ENCODE measurements at regions not wholly inside any gene's neighbourhood (a gene's known extent, or its start where the extent isn't known, plus 50 kb on each side); places are given as distances from the start of the nearest gene placed in this dataset.
A peak's percentile ranks its signal among the peaks of the same experiment; 100 is the strongest.

DNA sequence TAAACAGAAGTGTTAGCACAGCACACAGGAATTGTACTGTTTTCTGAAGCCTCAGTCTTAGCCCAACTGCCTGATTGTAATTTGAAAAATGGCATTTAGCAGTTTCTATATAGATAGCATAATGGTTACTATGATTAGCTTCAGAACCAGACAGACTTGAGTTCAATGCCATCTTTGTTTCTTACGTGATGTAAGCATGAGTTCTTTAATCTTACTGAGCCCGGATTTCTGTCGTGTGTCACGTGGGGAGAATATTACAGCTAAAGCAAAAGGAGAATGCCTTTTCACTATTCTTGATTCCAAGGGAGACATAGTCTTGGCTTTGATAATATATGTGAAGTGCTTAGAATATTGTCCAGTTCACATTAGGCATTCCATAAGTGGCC, 407.3 kb downstream of the STIM2 start:
- DNase-seq = no peak

DNA sequence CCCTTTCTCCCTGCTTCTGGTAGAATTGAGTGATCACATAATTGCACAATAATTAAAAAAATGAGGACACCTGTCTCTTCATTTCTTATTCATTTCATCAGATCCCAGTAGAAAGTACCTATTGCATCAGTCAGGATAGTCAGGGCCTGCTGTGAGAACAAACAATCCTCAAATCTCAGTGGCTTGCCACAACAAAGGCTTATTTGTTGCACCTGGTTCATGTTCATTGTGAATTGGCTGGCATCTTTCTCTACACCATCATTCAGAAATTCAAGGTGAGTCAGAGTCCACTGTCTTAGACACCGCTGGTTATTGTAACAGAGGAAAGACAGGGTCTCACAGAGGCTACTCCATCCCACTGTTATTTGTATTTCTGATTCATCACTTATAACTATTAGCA, 409.8 kb downstream of the STIM2 start:
- DNase-seq = no peak

DNA sequence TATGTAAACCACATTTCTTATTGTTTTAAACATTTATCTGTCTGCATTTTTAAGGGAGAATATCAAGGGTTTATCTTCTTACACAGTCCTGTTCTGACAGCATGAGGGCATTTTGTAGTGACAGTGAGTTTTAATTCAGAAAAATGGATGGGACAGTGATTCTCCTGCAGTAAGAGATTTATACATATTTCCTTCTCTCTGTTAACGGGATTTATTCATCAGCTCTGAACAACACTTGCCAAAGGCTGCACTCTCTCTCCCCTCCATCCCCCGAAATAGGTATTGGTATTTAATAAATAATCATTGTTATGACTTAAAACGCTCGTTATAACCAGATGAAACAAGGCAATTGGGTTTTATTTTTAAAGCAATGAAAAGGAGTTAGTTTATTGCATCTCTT, 410.9 kb downstream of the STIM2 start:
- DNase-seq = no peak

DNA sequence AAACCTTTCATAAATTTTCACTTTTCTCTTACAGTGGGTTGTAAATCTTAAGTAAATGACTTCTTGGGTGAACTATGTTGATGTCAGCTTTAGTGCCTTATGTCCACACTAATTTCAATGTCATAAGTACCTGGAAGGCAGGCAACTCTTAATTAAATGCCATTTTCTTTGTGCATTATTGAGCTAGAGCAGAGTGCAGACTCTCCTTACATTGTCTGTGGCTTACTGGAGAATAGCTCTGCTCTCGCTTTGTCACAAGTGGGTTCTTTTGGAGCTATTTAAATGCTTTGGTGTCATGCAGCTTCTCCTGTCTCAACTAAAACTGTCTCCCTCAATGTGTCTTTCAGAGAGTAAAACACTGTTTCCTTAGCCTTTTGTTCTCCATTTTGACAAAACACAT, 411.6 kb downstream of the STIM2 start:
- DNase-seq = no peak

DNA sequence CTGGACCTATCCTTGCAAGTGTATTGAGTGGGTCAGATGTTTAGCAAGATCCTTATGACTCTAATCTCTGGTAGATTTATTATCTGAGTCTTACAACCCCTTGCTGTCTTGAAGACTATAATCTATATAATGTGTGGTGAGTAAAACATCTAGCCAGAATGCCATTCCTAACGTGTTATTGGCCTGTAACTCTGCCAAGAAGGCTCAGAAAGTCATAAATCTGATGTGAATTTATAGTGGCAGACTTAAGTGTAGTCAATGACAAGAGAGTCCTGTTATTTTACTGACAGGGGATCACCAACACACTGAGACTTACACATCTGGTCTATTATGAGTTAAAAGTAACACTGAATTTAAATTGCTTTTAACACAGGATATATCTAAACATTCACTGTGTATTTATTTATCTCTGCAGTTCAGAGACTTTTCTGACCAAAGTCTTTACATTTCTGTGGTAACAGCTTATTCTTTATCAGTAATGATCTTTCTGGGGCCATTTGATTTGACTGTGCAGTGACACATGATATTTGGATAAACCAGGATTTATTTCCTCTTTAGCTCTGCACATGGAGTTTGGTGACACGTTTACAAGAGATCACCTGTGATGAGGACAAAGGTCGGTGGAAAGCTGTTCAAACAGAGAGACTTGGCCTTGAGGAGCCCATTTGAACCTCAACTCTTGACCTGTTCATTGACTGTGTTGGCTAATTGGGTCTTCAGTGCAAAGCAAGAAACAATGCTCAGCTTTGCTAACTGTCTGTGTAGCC, 415.8 kb downstream of the STIM2 start:
- no peak for DNase-seq

DNA sequence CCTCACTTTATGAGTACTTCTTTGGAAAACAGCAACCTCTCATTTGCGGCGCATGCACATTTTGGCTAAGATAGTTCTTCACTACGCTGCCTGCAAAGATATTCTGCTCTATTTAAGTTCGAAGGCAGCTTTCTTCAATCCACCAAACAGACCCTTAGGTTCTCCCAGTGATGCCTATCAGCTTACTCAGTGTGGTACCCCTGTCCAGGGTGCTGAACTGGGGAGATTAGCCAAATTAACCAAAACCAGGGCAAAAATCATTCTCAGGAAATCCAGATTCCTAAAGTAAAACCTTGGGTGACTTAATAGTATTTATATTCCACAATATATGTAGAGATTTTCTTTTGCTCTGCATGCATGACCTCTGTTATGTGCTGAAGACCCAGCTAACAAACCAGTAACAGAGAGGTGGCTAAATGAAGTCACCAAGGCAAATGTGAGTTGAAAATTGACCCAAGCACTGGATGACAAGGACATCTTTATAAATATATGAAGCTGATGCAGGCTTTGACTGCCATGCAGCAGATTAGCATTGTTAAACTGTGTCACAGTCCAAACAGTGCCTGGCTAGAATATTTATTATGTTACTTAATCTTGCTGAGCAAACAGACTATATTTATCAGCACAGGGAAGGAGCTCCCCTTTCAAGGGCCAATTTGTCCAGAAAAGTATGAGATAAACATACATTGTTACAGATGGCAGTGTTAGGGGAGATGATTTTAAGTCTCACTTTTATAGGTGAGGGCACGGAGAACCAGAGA, 418.2 kb downstream of the STIM2 start:
- peak; percentile 62 for DNase-seq

DNA sequence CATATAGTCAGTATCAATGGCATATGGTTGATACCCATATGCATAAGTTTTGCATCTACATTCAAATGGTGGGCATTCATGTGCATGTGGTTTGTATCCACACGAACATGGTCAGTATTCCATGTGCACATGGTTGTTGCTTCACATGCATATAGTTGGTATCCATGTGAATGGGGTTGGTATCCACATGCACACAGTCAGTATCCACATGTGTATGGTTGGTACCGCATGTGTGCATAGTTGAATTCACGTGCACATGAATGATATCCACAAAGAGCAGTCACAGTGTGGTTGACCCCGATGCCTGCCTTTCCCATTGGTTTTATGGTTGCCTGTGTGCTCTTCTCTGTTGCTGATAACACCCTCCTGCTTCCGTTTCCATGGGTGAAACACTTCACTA, 427.9 kb downstream of the STIM2 start:
- no peak for DNase-seq

DNA sequence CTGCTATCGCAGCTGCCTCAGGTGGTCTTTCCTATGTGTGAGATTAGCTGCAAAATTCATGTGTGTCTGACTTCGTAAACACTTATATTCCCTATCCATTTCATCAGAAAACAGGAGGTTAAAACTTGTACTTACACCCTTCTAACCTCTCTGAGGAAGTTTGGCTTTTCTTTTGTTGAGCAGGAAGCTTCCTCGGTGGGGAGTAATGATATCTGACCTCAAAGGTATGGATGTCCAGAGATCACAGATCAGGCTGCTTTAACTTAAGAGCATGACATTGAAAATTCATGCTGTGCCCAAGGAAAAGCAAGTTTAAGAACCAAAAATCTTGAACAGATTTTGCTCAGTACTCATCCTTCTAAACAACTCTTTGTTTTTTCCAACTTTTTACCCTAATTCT, 429.1 kb downstream of the STIM2 start:
- DNase-seq = no peak

DNA sequence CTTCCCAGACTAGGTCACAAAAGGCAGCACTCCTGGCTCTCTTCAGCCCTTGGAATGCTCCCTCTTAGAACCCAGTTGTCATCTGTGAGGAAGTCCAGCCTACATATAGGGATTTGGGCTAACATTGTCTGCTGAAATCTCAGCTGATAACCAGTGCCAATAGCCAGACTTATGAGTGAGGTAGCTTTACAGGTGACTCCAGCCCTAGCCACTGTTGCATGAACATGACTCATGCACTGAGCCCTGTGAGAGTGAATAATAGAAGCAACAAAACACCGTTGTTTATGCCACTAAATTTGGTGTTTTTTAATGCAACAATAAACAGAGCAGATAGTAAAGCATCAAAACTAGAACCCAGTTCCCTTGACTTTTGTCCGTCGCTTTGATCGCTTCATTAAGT, 433.2 kb downstream of the STIM2 start:
- no peak for DNase-seq

DNA sequence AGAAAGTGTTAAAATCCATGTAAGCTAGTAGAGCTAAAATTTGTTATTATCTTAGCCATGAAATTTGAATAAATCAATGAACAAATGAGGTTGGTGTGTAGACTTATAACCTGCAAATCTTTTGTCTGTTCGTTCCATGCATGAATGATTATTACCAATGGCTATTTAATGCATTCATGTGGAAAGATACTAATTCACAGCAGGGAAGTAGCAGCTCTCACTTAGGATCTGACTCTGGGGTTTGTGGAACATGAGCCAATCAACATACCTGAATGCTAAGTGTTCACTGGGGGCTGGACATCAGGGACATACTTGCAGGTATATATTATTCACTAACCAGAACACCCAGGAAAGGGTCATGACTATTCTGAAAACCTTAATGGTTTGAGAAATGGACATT, 444.1 kb downstream of the STIM2 start:
- no peak for DNase-seq

DNA sequence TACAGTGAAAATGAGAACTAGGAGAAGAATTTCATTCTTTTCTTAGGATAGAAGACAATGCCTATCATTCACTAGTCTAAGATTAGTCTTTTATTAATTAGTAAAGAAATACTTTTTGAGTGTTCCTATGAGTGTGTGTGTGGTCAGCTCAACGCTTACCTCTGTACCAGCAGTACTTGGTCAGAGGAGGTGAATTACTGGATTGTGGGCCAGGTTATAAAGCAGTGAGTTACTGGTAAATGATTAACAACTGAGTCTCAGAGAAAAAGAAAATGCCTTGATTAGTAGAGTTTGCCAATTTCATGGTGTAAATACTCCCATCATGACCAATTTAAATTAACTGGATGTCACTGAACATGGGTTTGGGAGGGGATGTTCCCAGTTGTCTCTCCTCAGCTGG, 444.6 kb downstream of the STIM2 start:
- no peak for DNase-seq

DNA sequence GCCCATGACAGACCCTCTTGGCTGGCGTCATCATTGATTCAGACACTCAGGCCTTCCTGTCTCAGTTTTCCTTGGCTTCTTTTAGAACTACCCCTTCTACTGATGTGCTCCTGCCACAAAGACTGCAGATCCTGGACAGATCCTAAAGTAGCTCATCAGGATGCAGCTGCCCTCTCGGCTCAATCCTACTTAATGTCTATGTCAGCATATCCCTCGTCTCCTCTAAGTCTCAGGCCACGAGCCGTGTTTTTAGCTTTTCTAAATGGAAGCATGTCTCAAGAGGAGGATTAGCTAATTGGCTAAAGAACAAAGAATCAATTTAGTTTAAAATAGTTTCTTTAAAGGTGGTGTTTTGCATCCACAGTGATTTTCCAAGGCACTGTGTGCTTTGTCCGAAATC, 447.7 kb downstream of the STIM2 start:
- DNase-seq = no peak

DNA sequence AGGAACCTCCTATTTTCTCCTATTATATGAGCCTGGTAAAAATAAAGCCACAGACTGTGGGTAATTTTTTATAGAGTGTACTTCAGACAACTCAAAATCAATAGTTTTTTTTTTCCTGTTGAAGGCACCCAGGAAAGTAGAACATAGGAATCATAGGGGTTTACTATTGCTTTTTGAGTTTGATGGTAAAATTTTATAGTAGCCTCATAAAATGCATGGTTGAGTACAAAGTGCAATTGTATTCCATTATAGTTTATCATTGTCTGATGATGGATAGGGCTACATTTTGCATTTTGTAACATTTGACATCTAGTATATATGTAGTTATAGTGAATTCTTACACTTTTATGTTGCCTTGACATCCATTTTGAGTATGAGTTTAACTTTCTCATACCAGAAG, 455.0 kb downstream of the STIM2 start:
- no peak for DNase-seq

DNA sequence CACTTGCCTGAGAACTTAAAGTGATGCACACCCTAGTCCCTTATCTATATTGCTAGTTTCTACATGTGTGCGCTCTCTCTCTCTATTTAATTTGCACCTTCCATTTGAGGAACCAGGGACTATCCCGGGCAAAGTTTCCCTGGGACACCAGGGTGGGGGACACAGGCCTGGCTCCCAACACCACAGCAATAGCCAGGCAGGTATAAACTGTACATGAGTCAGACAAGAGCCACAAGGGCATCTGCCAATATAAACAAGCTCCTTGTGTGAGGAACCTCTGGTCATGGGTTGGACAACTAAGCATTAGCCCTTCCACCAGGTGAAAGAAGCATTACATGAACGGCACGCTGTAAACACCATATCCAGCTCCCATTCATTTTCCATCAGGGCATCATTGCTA, 455.5 kb downstream of the STIM2 start:
- no peak for DNase-seq

DNA sequence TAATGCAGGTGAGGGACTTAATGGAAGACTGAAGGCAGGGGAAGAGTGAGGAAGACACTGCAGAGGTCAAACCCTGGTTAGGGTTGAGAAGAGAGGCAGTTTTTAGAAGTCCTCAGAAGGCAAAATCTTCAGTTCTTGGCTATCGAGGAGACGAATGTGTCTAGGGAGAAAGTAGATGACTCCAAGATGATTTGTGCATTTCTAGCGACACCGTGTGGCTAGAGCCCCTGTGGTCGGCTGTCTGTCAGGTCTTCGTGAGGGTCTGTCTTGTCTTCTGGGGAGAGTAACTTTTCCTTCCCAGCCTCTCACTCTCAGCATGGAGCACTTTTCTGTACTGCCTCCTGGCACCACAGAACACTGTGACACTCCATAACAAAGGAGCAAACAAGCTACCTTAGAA, 458.1 kb downstream of the STIM2 start:
- peak; percentile 24 for DNase-seq

DNA sequence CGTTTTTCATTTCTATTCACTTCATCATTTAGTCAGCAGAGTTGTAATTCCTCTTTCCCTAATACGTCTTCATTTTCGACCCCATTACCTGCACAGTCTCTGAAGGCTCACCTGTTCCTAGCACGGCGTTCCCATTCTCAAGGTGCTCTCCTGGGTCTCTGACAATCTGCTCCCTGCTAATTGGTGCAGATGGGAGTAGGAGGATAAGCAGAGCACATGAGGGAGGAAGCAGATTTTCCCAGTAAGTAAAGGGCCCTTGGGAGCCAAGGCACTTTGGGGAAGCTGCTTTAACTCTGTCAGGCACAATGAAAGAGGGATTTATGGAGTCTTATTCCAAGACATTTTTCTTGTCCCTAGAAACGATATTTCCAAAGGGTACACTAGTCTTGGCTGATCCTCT, 466.4 kb downstream of the STIM2 start:
- no peak for DNase-seq

DNA sequence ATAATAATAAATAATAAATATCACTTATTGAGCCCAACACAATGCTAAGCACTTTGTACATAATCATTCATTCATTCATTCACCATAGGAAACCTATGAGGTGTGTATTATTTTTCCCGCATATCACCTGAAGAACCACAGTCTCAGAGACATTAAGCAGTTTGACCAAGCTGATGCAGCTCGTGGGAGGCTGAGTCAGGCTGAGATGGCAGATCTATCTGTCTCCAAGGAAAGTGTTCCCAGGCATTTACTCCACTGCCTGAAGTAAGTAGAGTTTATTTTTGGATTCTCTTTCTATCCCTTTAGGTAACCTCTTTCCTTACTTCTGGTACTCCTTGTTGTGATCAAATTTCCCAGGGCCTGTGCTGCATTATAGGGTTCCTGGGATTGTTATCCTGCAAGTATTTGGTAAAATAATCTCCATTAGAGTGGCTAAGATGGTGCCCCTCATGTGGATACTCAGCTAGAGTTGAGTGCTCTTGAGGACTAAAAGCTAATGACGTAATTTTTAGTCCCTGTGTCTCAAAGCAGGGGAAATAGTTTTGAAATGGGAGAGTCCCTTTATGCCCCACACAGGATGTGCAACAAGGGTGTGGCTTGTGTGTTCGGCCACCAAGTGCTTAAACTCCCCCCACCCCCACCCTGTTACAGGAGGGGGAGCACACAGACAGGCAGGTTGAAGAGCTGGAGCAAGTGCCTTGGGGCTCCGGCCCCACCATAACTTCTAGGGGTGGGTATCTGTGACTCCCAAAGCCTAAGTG, 467.0 kb downstream of the STIM2 start:
- no peak for DNase-seq

DNA sequence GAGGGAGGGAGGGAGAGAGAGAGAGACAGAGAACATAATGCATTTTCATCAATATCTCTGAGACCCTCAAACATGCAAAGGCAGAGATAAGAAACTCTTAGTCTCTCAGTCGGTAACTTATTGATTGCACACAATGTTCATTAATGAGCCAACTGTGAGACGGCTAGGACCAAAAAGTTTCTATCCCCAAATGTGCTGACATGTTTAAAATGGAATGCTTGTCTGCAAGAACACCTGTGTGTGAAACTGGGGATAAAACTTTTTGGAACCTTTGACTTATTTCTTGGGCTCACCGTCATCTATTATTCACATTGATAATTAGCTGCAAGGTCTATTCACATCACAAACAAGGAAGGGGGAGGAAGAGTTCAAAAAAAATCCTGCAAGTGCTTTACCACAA, 477.9 kb downstream of the STIM2 start:
- no peak for DNase-seq

DNA sequence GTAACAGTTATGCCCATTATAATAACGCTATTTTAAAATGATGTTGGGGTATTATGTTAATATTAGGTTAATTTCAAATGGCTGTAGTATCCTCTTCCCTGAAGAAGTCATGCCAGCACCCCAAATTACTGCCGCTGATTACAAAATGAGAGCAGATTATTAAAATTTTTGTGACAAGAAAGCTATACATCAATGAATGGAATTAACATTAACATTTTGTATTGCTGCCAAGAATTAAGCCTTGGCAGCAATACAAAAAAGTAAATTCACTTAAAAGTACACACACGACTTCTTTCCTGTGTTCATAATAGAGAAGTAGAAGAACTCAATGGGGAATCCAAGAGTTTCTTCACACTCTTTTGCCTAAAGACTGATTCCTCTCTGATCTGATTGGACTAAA, 482.8 kb downstream of the STIM2 start:
- DNase-seq = no peak

DNA sequence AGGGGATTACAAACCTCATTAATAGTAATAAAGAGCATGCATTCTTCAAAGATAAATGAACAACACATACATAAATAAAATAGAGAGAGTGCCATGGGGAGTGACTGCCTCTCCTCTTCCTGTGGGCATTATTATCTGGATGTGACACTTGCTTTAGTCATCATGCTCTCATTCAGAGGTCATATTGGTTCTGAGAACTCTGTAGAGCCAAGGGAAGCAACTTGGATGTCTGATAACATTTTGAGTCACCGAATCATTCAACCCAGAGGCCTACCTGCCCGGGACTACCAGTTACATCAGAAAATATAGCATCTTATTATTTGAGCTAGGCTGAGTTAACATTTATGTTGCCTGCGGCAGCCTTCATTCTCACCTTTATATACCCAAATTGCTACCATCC, 489.5 kb downstream of the STIM2 start:
- no peak for DNase-seq

DNA sequence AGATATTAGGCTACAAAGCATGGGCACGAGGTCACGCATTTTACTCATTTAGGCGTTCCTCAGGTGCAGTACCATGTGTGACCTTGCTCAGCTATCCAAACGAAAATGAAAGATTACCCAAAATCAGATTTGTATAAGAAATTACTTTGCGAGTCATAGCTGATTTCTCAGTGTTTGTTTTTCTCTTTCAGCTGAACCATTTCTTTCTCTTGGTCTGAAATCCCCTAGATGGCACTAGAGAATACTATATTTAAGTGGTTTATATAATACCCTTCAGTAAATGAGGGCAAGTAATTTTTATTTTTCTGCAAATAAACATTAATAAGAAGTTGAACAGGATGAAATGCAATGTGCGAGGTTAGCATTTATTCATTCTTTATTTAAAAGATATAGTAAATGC, 496.6 kb downstream of the STIM2 start:
- DNase-seq = no peak

DNA sequence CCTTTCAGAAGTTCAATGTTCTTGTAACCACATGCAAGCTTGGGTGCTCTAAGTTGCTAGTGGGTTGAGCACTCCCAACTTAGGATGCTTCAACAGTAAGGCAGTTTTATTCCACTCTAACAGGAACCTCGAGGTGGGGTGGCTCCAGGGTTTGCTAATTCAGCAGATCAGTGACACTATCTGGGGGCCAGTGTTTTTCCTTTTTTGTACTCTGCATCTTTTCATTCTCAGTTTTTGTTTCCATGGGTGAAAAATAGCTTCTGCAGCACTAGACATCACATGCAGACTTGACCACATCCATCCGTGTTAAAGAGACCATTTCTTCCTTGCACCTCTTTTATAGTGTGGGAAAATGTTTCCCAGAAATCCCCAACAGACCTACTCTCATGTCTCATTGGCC, 497.6 kb downstream of the STIM2 start:
- no peak for DNase-seq

DNA sequence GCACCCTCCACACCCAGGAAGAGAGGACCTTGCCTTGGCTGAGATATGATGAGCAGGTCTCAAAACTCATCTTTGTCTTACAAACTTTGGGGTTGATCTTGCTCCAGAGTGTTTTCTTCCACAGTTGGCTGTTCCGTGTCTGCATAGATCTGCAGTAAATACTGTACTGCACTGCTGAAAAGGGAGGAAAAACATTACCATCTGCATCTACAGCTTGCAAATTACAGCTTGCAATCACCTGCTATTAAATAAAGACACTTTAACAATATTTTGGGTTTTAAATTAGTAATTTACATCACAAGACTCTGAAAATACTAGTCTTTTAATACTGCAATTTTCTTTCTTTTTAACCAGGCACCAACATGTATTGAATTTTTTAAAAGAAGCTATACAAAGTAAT, 499.5 kb downstream of the STIM2 start:
- DNase-seq = no peak

All from left kidney (tissue), 1 donor.